ENCODE measurements at regions not wholly inside any gene's neighbourhood (a gene's known extent, or its start where the extent isn't known, plus 50 kb on each side); places are given as distances from the start of the nearest gene placed in this dataset.

- no peak for TF ChIP-seq CTCF (IDR thresholded peaks at IDR 0.05)
- Histone ChIP-seq H3K4me1 (peaks cover 3% of the 10 kb centered on the region), H2AFZ (no peak overlapping the region), H3K9me3 (ENCODE audit: control insufficient read depth, low read length) (no peaks in the 10 kb centered on the region), H3K27me3 (ENCODE audit: control insufficient read depth, insufficient read depth, low read length) (no peaks in the 10 kb centered on the region), H3K9ac (no peak overlapping the region), H3K4me3 (ENCODE audit: low read depth, low read length) (no peak overlapping the region), H3K79me2 (no peaks in the 10 kb centered on the region), H3K27ac (no peak overlapping the region), H3K36me3 (ENCODE audit: control insufficient read depth, insufficient read depth, low read length) (no peaks in the 10 kb centered on the region), H3K4me2 (ENCODE audit: low read length) (no peak overlapping the region)
These were observed 571.4 kb upstream of the SALL1 start for GRCh38 chr16:51722467-51722866.

DNA sequence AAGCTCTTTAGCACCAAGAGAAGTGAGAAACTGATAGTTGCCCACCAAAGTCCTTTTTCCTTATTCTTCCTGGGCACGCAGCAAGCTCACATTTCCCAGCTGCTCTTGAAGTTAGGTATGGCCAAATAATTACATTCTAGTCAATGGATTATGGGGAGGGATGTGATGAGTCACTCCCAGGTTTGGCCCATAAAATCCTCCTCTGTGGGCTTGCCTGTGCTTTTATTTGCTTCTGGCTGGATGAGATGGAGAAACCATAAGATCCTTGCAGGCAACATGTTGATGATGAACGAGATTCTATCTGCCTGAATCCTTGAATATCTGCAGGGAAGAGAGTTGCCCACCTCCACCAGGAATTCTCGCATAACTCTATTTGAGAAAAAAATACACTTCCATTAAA is 568.3 kb upstream of the SALL1 start:
- Histone ChIP-seq H2AFZ (no peak overlapping the region), H3K9ac (no peak overlapping the region), H3K27me3 (ENCODE audit: control insufficient read depth, insufficient read depth, low read length) (no peaks in the 10 kb centered on the region), H3K9me3 (ENCODE audit: control insufficient read depth, low read length) (no peaks in the 10 kb centered on the region), H3K27ac (no peak overlapping the region), H3K4me1 (peaks cover 3% of the 10 kb centered on the region), H3K36me3 (ENCODE audit: control insufficient read depth, insufficient read depth, low read length) (no peaks in the 10 kb centered on the region), H3K79me2 (no peaks in the 10 kb centered on the region), H3K4me2 (ENCODE audit: low read length) (no peak overlapping the region), H3K4me3 (ENCODE audit: low read depth, low read length) (no peak overlapping the region)
- TF ChIP-seq CTCF (IDR thresholded peaks at IDR 0.05): no peak

DNA sequence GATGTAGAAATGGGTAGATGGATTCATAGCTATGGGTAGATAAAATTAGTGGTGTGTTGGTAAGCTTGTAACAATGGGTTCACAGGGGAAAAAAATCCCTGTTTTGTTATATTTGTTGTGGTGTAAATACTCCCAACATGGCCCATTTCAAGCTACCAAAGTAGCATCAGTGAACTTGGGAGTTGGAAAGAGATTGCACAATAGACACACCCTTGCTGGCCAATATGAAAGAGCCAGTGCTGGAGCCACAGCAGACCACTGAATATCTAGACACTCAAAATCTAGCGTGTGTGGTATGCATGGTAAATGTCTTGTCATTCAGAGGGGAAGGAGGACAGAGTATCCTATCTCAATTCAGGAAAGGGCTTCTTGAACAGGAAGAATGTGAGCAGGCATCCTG is 565.1 kb upstream of the SALL1 start:
- no peaks in the 10 kb centered on the region for H3K9me3 ChIP-seq (ENCODE audit: control insufficient read depth, low read length)
- no peaks in the 10 kb centered on the region for H3K79me2 ChIP-seq
- no peak overlapping the region for H2AFZ ChIP-seq
- H3K4me1 ChIP-seq: no peaks in the 10 kb centered on the region
- no peak overlapping the region for H3K4me2 ChIP-seq (ENCODE audit: low read length)
- no peak for TF ChIP-seq CTCF (IDR thresholded peaks at IDR 0.05)
- no peak overlapping the region for H3K4me3 ChIP-seq (ENCODE audit: low read depth, low read length)
- no peaks in the 10 kb centered on the region for H3K27me3 ChIP-seq (ENCODE audit: control insufficient read depth, insufficient read depth, low read length)
- H3K27ac ChIP-seq: no peak overlapping the region
- no peaks in the 10 kb centered on the region for H3K36me3 ChIP-seq (ENCODE audit: control insufficient read depth, insufficient read depth, low read length)
- no peak overlapping the region for H3K9ac ChIP-seq

- Histone ChIP-seq H2AFZ (no peak overlapping the region), H3K27me3 (ENCODE audit: control insufficient read depth, insufficient read depth, low read length) (no peaks in the 10 kb centered on the region), H3K36me3 (ENCODE audit: control insufficient read depth, insufficient read depth, low read length) (no peaks in the 10 kb centered on the region), H3K9me3 (ENCODE audit: control insufficient read depth, low read length) (no peaks in the 10 kb centered on the region), H3K4me1 (no peaks in the 10 kb centered on the region), H3K79me2 (no peaks in the 10 kb centered on the region), H3K27ac (no peak overlapping the region), H3K4me2 (ENCODE audit: low read length) (no peak overlapping the region), H3K9ac (no peak overlapping the region), H3K4me3 (ENCODE audit: low read depth, low read length) (no peak overlapping the region)
- TF ChIP-seq CTCF (IDR thresholded peaks at IDR 0.05): no peak
These were observed 562.4 kb upstream of the SALL1 start for GRCh38 chr16:51713502-51713901.

GRCh38 chr16:51710905-51711563 is 560.0 kb upstream of the SALL1 start:
- Histone ChIP-seq H3K27ac (no peak overlapping the region), H3K27me3 (ENCODE audit: control insufficient read depth, insufficient read depth, low read length) (no peaks in the 10 kb centered on the region), H3K9me3 (ENCODE audit: control insufficient read depth, low read length) (no peaks in the 10 kb centered on the region), H3K4me2 (ENCODE audit: low read length) (no peak overlapping the region), H2AFZ (no peak overlapping the region), H3K36me3 (ENCODE audit: control insufficient read depth, insufficient read depth, low read length) (no peaks in the 10 kb centered on the region), H3K9ac (no peak overlapping the region), H3K4me3 (ENCODE audit: low read depth, low read length) (no peak overlapping the region), H3K4me1 (no peaks in the 10 kb centered on the region), H3K79me2 (no peaks in the 10 kb centered on the region)
- TF ChIP-seq CTCF (IDR thresholded peaks at IDR 0.05): no peak
